Hematopoietic multipotent progenitor cell treated with erythropoietin and hydrocortisone succinate and interleukin-3 and kit ligand, for 15 days (in vitro differentiated cells): ENCODE measurements at regions not wholly inside any gene's neighbourhood (a gene's known extent, or its start where the extent isn't known, plus 50 kb on each side); places are given as distances from the start of the nearest gene placed in this dataset.

Experiments used
- DNase-seq: peaks from one replicate; pipeline ENCODE4 v3.0.0-alpha.2; 2015; ENCODE audit warnings: low spot score

- no peak for DNase-seq
Measured at GRCh38 chr5:128895122-128895521, 70.2 kb upstream of the SLC27A6 start.

GRCh38 chr5:128896675-128897074, 68.6 kb upstream of the SLC27A6 start:
- DNase-seq = no peak

- no peak for DNase-seq
Measured at GRCh38 chr5:128903550-128903949, 61.7 kb upstream of the SLC27A6 start.

- no peak for DNase-seq
Measured at GRCh38 chr5:128904805-128905567, 60.3 kb upstream of the SLC27A6 start.

GRCh38 chr5:128905568-128906110, 59.6 kb upstream of the SLC27A6 start:
- peak; percentile 38 for DNase-seq

GRCh38 chr5:128913551-128913950, 51.7 kb upstream of the SLC27A6 start:
- DNase-seq = no peak
